MM.1S (cell line): ENCODE measurements at regions not wholly inside any gene's neighbourhood (a gene's known extent, or its start where the extent isn't known, plus 50 kb on each side); places are given as distances from the start of the nearest gene placed in this dataset.

Source experiments
- EZH2 ChIP-seq: fragments of 300-600 bp; sonication (generic); optimal IDR thresholded peaks from 2 replicates; pipeline ENCODE3; 2017; ENCODE audit warnings: low read depth, mild to moderate bottlenecking, antibody characterized with exemption, low read length, mixed read lengths
- TF ChIP-seq, protein P1 (sequence below): fragments of 300-600 bp; sonication (generic); IDR thresholded peaks from 2 replicates; pipeline ENCODE4 v1.5.1; 2016; ENCODE audit warnings: antibody characterized with exemption, low read length, mixed read lengths

DNA sequence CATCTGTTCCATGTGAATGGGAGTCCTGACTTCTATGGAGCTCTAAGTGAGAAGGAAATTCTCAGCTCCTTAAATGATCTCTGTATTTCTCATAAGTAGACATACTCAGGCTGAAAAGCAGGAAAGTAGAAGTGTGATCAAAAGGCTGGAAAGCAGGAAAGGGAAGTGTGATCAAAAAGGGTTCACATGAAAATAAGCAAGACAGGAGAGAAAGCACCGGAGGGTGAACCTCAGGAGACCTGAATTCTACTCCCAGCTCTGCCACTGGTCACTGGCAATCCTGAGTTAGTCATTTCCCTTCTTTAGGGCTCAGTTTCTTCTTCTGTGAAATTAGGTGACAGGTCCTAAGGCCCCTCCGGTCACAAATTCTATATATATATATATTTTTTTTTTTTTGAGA, 55.5 kb upstream of the TRERF1 start:
- TF ChIP-seq, protein P1, sequence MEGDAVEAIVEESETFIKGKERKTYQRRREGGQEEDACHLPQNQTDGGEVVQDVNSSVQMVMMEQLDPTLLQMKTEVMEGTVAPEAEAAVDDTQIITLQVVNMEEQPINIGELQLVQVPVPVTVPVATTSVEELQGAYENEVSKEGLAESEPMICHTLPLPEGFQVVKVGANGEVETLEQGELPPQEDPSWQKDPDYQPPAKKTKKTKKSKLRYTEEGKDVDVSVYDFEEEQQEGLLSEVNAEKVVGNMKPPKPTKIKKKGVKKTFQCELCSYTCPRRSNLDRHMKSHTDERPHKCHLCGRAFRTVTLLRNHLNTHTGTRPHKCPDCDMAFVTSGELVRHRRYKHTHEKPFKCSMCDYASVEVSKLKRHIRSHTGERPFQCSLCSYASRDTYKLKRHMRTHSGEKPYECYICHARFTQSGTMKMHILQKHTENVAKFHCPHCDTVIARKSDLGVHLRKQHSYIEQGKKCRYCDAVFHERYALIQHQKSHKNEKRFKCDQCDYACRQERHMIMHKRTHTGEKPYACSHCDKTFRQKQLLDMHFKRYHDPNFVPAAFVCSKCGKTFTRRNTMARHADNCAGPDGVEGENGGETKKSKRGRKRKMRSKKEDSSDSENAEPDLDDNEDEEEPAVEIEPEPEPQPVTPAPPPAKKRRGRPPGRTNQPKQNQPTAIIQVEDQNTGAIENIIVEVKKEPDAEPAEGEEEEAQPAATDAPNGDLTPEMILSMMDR, result no peak
- no peak for TF ChIP-seq EZH2
